Vagina (tissue), 2 donors: ENCODE measurements at regions not wholly inside any gene's neighbourhood (a gene's known extent, or its start where the extent isn't known, plus 50 kb on each side); places are given as distances from the start of the nearest gene placed in this dataset.

Experiments used
- POLR2A ChIP-seq, 2 donors: fragments of 450-650 bp; IDR thresholded peaks; one replicate each; pipeline ENCODE4 v1.6.1; 2017; ENCODE audit warnings: antibody characterized with exemption in 2 of 2, mild to moderate bottlenecking in 2 of 2, moderate library complexity in 2 of 2
- TF ChIP-seq, protein P1 (sequence below), 3 experiments: fragments of 450-650 bp in 2 of 3; fragments of 200-600 bp in 1 of 3; sonication (generic) in 1 of 3; IDR thresholded peaks; one replicate each; pipeline ENCODE4 v1.5.1; 2017 to 2019; ENCODE audit warnings: antibody characterized with exemption in 3 of 3, mild to moderate bottlenecking in 2 of 3, moderate library complexity in 2 of 3

DNA sequence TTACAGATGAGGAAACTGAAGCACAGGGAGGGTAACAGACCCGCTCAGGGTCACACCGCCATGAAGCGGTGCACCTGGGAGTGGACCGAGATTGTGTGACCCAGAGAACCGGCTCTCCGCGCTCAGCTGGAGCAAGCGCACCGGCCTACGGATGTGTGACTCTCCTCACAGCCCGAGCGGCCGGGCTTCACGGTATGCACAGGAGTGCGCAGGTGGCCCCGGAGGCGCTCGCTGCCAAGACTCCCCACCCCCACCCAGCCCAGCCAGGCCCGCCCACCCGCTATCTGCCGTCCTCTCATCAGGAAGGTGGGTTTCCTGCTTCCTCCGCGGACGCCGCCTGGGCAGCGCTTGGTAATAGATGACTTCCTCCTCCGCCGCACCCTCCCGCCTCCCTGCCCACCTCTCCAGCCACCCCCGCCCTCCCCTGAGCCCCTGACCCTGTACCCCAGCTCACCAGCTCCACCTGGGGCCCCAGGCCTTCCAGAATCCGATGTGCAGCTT lies 110.7 kb downstream of the NCOR2 start:
- TF ChIP-seq, protein P1, sequence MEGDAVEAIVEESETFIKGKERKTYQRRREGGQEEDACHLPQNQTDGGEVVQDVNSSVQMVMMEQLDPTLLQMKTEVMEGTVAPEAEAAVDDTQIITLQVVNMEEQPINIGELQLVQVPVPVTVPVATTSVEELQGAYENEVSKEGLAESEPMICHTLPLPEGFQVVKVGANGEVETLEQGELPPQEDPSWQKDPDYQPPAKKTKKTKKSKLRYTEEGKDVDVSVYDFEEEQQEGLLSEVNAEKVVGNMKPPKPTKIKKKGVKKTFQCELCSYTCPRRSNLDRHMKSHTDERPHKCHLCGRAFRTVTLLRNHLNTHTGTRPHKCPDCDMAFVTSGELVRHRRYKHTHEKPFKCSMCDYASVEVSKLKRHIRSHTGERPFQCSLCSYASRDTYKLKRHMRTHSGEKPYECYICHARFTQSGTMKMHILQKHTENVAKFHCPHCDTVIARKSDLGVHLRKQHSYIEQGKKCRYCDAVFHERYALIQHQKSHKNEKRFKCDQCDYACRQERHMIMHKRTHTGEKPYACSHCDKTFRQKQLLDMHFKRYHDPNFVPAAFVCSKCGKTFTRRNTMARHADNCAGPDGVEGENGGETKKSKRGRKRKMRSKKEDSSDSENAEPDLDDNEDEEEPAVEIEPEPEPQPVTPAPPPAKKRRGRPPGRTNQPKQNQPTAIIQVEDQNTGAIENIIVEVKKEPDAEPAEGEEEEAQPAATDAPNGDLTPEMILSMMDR (IDR thresholded peaks at IDR 0.05): no peak
- TF ChIP-seq POLR2A (IDR thresholded peaks at IDR 0.05): no peak
